ENCODE measurements at regions not wholly inside any gene's neighbourhood (a gene's known extent, or its start where the extent isn't known, plus 50 kb on each side); places are given as distances from the start of the nearest gene placed in this dataset.

DNA sequence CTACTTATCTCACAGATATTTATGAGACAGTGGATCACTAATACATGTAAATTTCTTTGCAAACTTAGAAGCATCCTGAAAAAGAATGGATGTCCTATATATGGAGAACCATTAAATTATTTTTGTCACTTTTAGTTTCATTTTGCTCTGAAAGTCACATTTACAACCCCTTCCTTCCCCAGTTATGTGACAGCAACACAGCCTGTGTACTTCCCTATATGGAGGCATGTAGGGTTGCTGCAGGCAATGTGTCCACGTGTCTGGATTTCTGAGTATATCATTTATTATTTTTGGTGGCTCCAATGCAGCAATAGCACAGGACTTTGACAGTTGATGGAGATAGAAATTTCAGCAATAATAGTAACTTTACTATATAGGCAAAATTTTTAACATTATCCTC is 156.4 kb downstream of the ST8SIA4 start:
- H3K27me3 ChIP-seq, result no peaks in the 10 kb centered on the region
- H3K9me3 ChIP-seq, result no peaks in the 10 kb centered on the region
- DNase-seq (no peak), ATAC-seq (peak in 2 of 4 donors; percentile 44 to 62), FAIRE-seq (no peak)
- H3K36me3 ChIP-seq, result no peaks in the 10 kb centered on the region
- intact Hi-C loops (cut with DNase I), result no loop called here
- no peak overlapping the region for H3K4me3 ChIP-seq
- WGBS, 2 donors, result 44 to 53% methylated on average over 1 of the region's 1 CpG
- H3K4me1 ChIP-seq, result no peaks in the 10 kb centered on the region
- TF ChIP-seq CTCF (IDR thresholded peaks at IDR 0.05), result no peak
- no peak overlapping the region for H3K27ac ChIP-seq

DNA sequence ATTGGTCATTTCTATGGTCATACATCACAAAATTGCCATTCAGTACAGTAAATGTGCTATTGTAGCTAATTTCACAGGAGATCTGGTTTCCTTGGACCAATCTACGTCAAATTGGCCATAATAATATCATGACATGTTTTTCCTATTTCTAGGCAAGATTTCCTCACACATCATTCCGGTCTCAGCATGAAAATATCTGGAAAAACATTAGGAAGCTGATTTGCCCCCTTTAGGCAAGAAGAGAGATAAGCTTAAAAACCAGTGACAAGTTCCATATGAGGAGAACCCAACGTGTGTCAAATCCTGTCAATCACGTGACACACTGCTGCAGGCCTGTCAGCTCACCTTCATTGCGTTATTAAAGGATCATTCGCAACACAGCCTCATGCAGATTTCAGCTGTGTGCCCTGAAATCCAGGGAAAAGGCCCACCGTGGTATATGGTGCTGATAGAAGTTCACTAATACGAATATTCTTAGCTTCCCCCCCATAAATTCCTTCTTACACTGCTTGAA is 153.3 kb downstream of the ST8SIA4 start:
- H3K4me3 ChIP-seq, result no peak overlapping the region
- no peaks in the 10 kb centered on the region for H3K36me3 ChIP-seq
- H3K4me1 ChIP-seq, result no peaks in the 10 kb centered on the region
- intact Hi-C loops (cut with DNase I), result no loop called here
- no peak for TF ChIP-seq CTCF (IDR thresholded peaks at IDR 0.05)
- DNase-seq (no peak), FAIRE-seq (no peak), ATAC-seq (no peak)
- WGBS, 2 donors, result 75% methylated on average over 8 of the region's 8 CpGs
- no peaks in the 10 kb centered on the region for H3K27me3 ChIP-seq
- H3K27ac ChIP-seq, result no peak overlapping the region
- H3K9me3 ChIP-seq, result no peaks in the 10 kb centered on the region

- H3K27me3 ChIP-seq, result no peaks in the 10 kb centered on the region
- WGBS, 2 donors, result 66 to 67% methylated on average over 2 of the region's 2 CpGs
- FAIRE-seq, result no peak
- ATAC-seq, result no peak
- intact Hi-C loops (cut with DNase I), result no loop called here
- no peak overlapping the region for H3K27ac ChIP-seq
- no peak overlapping the region for H3K4me3 ChIP-seq
- H3K9me3 ChIP-seq, result no peaks in the 10 kb centered on the region
- DNase-seq, result no peak
- H3K4me1 ChIP-seq, result no peaks in the 10 kb centered on the region
- no peak for TF ChIP-seq CTCF (IDR thresholded peaks at IDR 0.05)
- H3K36me3 ChIP-seq, result no peaks in the 10 kb centered on the region
Observed at GRCh38 chr5:100755435-100755834, 147.6 kb downstream of the ST8SIA4 start.

Data from pancreas (tissue), 10 donors.